Myocyte (in vitro differentiated cells): ENCODE measurements at regions not wholly inside any gene's neighbourhood (a gene's known extent, or its start where the extent isn't known, plus 50 kb on each side); places are given as distances from the start of the nearest gene placed in this dataset.
"Not testable (repeated sequence)": the region's sequence is repeated elsewhere in the genome, so short reads cannot be mapped to it uniquely, and the experiment has no call there.

Source experiments
- DNase-seq: peaks from one replicate; pipeline ENCODE4 v3.0.0-alpha.2; 2012; ENCODE audit warnings: low read depth

DNA sequence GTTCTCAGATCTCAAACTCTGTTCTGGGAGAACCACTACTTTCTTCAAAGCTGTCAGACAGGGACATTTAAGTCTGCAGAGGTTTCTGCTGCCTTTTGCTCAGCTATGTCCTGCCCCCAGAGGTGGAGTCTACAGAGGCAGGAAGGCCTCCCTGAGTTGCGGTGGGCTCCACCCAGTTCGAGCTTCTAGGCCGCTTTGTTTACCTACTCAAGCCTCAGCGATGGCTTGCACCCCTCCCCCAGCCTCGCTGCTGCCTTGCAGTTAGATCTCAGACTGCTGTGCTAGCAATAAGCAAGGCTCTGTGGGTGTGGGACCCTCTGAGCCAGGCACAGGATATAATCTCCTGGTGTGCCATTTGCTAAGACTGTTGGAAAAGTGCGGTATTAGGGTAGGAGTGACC, 115.1 kb downstream of the YIPF5 start:
- not testable (repeated sequence) for DNase-seq

DNA sequence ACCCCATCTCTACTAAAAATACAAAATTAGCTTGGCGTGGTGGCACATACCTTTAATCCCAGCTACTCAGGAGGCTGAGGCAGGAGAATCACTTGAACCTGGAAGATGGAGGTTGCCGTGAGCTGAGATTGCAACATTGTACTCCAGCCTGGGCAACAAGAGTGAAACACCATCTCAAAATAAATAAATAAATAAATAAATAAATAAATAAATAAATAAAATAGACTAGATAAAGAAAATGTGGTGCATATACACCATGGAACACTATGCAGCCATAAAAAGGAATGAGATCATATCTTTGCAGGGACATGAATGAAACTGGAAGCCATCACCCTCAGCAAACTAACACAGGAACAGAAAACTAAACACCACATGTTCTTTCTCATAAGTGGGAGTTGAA, 110.4 kb downstream of the YIPF5 start:
- DNase-seq: not testable (repeated sequence)

DNA sequence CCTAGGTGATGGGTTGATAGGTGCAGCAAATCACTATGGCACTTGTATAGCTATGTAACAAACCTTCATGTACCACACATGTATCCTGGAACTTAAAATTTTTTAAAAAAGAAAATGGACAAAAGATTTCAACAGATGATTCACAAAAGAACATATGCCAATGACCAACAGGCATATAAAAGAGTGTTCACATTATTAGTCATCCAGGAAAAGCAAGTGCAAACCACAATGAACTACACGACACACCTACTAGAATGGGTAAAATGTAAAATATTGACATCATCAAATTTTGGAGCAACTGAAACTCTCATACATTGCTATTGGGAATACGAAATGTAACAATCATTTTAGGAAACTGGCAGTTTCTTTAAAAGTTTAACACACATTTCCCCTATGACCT, 109.9 kb downstream of the YIPF5 start:
- DNase-seq: no peak

DNA sequence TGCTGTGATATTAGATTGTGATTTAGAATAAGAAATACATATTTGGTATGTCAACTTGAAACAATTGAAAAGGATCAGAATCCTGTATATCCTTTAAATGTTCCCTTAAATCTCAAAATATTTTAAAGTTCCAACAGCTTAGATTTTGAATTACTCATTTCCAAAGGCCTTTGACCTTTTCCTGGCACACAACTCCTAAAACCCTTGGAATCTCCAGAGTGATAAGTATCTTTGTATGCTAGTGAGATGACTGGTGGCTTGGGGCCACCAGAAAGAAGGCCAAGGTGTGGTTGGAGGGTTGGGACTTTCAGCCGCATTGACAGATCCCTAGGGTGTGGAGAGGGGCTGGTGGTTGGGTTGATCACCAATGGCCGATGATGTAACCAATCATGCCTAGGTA, 104.7 kb downstream of the YIPF5 start:
- DNase-seq: no peak

DNA sequence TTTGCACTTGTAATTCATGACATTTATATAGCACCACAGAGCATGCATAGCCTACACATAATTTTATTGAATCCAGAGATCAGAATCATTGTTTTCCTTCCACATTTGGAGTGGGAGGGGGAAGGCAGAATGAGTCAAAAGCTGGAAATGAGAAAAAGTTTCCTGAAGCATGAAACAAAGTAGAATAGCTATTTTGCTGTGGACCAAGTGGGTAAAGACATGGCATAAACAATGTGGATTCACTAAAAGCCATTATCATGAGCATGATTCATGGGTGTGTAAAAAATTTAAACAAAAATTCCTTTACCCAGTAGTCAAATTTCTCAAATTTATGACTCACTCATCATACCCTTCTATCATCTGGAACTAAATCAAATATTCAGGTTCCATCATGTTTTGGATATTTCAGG, 97.9 kb downstream of the YIPF5 start:
- DNase-seq: no peak

DNA sequence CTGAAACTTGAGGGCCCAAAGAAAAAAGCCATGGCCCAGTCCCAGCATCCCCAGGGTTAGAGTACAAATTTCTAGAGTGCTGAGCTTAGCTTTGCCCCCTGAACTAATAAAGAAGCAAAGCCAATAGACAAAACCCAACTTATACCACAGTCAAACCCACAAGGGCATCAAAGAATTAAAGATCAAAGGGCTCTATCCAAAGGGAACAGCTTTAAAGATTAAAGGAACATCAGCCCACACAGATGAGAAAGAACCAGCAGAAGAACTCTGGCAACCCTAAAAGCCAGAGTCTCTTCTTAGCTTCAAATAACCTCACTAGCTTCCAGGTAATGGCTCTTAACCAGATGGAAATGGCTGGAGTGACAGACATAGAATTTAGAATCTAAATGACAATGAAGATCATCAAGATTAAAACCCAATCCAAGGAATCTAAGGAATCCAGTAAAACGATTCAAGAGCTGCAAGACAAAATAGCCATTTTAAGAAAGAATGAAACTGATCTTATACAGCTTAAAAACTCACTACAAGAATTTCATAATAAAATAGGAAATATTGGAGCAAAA, 93.9 kb downstream of the YIPF5 start:
- DNase-seq: no peak

DNA sequence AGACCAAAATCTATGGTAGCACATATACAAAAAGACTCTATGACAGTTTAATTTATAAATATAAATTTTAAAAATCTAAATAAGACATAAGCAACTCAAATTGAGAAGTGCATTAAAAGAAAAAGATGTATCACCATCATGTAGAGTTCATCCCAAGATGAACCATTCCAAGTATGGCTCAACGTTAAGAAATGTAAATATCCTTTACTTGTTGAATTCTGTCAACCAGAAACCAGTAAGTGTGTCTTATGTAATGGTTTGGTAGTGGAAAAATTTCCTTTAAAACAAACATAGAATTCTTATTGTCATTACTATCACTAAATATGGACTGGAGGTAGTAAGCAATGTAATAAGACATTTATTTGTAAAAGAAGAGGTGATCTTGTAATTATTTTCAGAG, 87.3 kb downstream of the YIPF5 start:
- no peak for DNase-seq

DNA sequence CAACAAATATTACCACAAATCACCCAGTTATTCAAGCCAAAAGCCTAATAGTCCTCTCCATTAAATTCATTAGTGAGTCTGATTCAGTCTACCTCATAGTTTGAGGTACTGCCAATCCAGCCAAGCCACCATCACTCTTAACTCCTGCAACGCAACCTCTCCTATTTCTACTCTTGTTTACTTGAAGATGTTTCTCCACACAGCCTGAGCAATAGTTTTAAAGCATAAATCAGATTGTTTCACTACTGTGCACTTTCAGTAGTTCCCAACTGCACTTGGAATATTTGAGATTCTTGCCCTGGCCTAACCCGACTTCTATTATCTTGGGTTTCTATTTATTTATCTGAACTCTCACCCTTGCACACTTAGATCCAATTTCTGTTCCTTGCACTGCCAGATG, 85.5 kb downstream of the YIPF5 start:
- no peak for DNase-seq

DNA sequence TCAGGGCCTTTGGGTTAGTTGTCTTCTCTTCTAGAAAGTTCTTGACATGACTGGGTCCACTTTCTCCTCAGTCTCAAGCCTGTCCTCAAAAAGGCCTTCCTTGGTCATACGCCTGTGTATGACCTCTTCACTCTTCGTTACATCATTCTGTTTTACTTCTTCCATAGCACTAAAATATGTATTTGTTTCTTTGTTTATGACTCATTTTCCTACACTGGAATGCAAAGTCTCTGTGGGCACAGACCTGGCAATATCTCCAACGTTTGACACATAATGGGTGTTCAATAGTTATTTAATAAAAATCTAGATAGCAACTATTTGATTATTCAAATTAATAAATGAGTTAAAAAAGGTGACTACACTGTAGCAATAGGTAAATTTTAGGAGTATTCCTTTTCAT, 85.1 kb downstream of the YIPF5 start:
- no peak for DNase-seq

DNA sequence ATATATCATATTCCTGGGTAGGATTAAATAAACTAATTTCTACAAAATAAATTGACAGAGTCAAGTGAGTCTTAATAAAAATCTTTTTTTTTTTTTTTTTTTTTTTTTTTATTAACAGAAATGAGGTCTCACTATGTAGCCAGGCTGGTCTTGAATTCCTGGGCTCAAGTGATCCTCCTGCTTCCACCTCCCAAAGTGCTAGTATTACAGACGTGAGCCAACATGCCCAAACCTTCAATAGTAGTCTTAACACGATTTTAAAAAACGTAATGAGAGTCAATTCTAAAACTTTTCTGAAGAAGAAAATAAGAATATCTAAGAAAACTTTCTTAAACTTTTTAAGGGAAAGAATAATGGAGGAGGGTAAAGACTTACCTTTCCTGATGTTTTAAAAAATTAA, 84.2 kb downstream of the YIPF5 start:
- DNase-seq: no peak

DNA sequence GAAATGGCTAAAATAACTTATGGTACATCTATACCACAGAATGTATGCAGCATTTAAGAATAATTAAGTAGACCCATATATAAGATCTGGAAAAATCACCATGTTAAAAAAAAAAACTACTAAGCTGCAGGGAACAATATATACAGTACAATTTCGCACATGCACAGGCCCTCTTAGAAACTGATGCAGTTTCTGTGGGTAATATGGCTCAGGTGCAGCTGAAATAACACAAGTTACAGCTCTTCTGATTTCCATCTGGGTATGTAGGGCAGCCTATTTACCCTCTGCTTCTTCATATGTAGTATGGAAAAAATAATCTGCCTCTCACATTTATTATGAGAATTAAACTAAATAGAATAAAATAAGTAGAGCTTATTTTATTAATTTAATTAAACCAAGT, 82.9 kb downstream of the YIPF5 start:
- DNase-seq: no peak

DNA sequence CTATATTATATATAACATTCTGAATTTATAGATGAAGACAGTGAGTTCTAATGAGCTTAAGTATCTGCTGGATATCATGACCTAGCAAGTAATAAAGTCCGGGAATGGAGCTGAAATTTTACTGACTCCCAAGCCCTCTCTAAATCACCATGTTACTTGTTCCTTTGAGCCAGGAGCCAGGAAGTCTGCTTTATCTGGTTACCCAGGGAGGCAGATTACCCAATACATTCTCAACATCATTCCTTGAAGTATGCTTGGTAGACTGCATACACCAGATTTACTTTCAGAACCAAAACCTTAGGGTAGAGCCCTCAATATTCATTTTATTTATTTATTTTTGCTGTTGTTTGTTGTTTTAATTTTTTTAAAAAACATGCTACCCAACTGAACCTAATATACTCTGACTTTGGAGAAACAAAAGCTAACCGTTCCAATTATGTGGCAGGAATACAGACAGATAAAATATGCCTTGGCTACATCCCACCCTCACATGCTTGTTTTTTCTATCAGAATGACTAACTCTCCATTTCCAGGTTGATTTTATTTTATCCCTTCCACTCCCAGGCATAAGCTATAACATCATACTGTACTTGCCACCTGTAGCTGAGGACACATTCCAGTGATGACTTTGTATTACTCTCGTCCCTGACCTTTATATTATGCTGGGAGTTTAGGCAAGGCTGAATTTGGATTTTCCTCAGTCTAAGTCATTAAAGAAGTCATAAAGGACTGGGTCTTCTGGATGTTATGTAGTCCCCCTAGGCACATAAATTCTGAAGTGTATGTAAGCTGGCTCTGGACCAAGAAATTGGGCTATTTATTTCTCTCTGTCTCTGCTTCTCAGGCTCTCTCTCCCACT, 82.0 kb downstream of the YIPF5 start:
- DNase-seq: no peak

DNA sequence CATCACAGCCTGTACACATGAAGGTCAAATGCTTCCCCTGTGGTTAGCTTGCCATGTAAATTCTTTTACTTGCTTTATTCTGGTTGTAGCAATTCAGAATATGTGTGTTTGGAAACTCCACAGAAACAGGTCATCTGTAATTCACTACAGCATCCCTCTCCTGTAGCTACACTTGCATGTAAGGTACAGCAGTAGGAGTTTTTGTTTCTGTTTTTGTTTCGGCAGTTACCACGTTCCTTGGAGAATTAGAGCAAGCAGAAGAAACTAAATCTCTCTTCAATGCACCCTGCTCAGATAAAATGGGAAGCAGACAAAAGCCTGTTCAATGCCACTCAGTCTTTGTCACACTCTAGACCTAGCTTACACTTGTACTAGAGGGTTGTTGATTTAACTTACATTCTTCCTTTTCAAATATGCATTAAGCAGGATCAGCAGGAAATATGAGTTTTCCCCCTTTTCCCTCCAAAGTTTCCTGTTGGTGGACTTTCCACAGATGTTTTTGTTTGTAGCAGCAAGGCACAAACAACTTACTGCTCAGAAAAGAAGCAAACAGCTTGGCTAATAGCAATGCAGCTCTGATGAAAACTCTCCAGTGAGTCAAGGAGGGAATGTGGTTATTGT, 80.9 kb downstream of the YIPF5 start:
- no peak for DNase-seq

DNA sequence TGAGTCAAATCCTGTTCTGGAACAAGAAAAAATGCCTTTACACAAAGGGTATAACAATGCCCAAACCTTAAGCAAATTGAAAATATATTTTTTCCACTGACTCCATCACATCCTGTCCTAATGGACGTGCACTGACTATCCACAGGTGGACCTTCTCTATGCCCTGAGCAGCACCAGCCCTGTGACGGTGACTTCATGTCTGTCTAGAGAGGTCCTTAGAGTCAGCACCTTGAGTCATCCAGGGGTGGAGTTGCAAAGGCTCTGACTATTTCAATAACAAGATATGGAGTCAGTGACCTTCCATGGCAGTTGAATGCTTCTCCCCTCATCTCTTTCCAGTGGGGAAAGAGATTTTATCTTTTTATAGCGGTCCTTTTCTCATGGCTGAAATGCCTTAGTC, 78.0 kb downstream of the YIPF5 start:
- no peak for DNase-seq

DNA sequence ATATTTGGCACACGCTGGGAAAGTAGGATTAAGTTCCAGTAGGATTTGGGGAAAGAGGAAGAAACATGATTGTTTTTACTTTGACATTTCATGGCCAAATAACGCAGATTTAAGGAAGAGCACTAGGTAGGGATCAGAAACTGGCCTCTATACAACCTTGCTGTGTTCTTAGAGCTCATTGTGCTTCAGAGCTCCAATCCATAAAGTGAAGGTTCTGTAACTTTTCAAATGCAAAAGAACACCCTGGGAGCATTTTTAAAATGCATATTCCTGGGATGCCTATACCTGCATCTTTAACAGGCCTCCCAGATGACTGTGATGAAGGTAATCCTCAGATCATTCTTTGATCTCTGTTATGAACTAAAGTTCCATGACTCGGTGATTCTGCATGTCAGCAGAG, 77.1 kb downstream of the YIPF5 start:
- DNase-seq: no peak

DNA sequence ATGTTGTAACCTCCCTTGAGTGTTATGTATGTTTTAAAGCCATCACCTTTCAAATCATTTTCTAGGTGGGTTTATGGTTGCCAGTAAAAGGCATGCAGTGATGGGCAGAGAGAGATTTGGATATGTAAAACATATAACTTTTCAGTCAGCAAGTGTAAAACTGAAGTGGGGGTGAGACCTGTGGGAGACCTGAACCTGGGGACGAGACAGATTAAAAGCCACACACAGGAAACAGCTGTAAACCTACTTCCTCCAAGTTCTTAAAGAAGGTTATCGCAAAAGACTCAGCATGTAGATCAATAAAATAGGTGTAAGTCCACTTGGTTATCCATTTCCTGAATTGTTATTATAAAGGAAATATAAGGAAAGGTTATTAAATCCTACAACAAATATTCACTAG, 76.6 kb downstream of the YIPF5 start:
- no peak for DNase-seq

DNA sequence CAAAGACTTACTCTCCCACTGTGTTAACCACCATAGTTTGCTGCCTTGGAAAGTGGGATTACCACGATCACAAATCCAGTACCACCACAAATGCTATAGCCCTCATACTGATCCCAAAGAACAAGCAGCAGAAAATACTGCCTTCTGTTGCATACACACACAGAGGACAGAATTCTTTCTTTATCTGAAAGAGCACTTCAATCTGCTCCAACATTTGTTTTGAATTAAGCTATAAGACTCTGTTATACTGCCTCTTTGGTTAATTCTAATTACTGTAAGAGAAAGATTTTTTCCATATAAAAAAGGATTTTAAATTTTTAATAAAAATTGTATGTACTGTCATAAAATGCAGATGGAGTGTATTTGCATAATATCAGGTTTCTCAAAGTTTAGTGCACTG, 69.8 kb downstream of the YIPF5 start:
- no peak for DNase-seq

DNA sequence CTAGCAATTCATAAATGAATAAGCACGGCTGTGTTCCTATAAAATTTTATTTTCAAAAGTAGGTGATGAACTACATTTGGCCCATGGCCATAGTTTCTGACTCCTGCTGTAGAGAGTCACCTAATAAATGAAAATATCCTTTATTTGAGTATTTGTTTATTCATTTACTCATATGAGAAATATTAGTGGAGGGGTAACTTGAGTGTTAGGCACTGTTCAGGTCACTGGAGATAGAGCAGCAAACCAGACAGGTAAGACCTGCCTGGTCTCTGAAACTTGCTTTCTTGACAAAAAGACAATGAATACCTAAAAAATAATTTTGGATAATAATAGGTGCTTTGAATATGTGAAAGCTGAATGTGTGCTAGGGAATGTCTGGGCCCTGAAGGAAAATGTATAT, 68.8 kb downstream of the YIPF5 start:
- DNase-seq: no peak

DNA sequence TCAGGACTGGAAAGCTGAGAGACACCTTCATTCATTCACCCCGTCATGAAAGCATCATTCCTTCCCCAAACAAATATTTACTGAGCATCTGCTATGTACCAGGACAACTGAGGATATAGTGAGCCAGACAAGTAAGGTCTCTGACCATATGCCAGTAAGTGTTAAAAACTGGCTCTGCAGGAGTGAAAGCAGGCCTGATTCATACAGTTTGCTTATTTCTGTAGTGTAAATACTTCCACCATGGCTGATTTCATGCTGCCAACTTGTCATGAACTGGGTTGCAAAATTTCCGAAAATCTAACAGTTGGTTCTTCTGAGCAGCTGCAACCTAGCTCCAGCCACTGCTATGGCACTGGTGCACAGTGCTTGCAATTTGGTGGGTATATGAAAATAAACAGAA, 68.1 kb downstream of the YIPF5 start:
- peak; percentile 19 for DNase-seq

DNA sequence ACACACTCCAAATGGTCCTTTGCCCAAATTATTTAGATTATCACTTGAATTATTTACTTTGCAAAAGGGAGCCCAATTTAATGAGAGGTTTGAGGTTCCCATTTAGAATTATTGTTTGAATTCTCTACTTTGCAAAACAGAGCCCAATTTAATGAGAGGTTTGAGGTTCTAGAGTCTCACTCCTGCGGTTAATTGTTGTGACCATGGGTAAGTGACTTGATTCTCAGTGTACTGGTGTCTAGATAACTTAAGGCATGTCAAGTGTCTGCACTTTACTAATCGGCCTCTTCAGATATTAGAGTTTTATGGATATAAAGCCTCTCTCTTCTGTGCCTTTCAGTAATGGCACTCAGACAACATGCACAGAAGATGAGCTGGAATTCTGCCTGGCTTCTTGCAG, 67.5 kb downstream of the YIPF5 start:
- DNase-seq: no peak

DNA sequence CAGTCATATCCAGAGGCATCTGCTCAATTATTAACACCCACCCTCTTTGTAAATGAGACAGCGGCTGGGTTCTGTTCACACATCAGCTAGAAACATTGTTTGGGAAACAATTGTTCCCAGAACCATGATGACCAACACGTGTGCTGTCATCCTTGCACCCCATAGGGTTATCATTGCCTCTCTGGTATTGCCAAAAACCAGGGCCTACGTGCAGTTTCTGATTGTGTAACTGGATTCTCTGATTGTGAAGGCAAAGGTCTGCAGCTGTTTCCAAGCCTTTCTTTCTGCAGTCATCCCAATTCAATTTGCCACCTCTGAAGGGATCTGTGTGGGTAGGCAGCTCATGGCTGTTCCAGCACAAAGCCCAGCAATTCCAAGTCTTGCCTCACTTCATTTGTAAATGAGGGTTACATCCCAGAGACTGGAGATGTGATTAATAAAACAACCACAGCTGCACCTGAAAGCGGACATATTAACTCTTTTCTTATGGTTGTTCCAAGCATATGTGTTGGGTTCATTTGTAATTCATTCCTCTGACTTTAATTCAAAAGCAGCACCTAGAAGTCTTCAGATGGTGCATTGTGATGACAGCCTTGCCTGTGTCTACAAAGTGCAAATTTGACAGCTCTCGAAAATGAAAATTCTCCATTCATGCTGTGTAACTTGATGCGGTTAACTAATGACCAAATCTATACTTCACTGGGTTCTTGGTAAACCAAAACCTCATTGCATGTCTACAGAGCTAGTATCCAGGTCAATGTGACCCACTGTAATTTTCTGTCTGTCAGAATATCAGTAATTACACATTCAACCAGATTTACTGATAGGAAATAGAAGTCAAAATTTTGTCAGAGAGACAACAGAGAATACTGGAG, 66.6 kb downstream of the YIPF5 start:
- DNase-seq: no peak

DNA sequence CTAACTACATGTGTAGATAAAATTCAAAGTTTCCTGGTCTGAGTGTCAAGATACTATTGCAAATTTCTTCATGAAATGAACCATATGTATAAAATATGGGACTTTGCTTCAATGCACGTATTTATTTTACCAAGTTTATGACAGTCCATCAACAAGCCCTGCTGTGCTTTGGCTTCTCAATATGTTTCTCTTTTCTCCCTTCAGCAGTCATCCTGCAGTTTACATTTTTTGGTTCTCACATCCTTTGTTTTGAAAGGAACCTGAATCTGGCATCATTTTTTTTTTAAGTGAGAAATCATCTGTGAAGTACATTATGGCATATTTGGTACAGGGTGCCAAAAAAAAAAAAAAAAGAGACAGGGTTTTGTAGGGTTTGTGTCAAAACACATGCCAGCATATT, 65.1 kb downstream of the YIPF5 start:
- DNase-seq: no peak
